Subcutaneous abdominal adipose tissue (tissue), 5 donors: ENCODE measurements at regions not wholly inside any gene's neighbourhood (a gene's known extent, or its start where the extent isn't known, plus 50 kb on each side); places are given as distances from the start of the nearest gene placed in this dataset.

ENCODE experiments used
- H3K27ac ChIP-seq: one replicate; pipeline ENCODE4 v1.7.0; 2013; ENCODE audit warnings: low read depth, mild to moderate bottlenecking, inconsistent platforms, low read length, moderate library complexity
- H3K27me3 ChIP-seq, 5 donors: one replicate each; pipeline ENCODE4 v1.7.0; 2013; ENCODE audit warnings: low read length in 5 of 5, inconsistent platforms in 1 of 5; ENCODE audit not compliant: control insufficient read depth in 5 of 5, insufficient read depth in 4 of 5
- H3K36me3 ChIP-seq, 5 donors: one replicate each; pipeline ENCODE4 v1.7.0; 2013; ENCODE audit warnings: low read length in 5 of 5; ENCODE audit not compliant: control insufficient read depth in 5 of 5, insufficient read depth in 5 of 5
- H3K4me1 ChIP-seq, 5 donors: one replicate each; pipeline ENCODE4 v1.7.0; 2013; ENCODE audit warnings: low read length in 5 of 5, mild to moderate bottlenecking in 3 of 5, moderate library complexity in 1 of 5; ENCODE audit not compliant: control insufficient read depth in 5 of 5, insufficient read depth in 5 of 5
- H3K4me3 ChIP-seq, 5 donors: one replicate each; pipeline ENCODE4 v1.7.0; 2013; ENCODE audit warnings: low read length in 5 of 5, low read depth in 1 of 5
- H3K9ac ChIP-seq, 5 donors: one replicate each; pipeline ENCODE4 v1.7.0; 2013; ENCODE audit warnings: low read length in 5 of 5, mild to moderate bottlenecking in 4 of 5, moderate library complexity in 3 of 5
- H3K9me3 ChIP-seq, 5 donors: one replicate each; pipeline ENCODE4 v1.7.0; 2013; ENCODE audit warnings: low read length in 5 of 5; ENCODE audit not compliant: control insufficient read depth in 5 of 5
- donor health status: healthy.
- donor health status: healthy.
- donor health status: healthy.
- donor health status: healthy.
- donor health status: healthy.

GRCh38 chr10:128499486-128499885, 373.3 kb upstream of the MKI67 start:
- Histone ChIP-seq H3K9ac (no peak overlapping the region), H3K27me3 (peaks cover 0 to 4% (median 0%) of the 10 kb centered on the region in 5 donors), H3K4me1 (no peaks in the 10 kb centered on the region), H3K9me3 (no peaks in the 10 kb centered on the region), H3K36me3 (no peaks in the 10 kb centered on the region), H3K27ac (no peak overlapping the region), H3K4me3 (no peak overlapping the region)

- Histone ChIP-seq H3K36me3 (no peaks in the 10 kb centered on the region), H3K4me1 (no peaks in the 10 kb centered on the region), H3K27ac (no peak overlapping the region), H3K9me3 (no peaks in the 10 kb centered on the region), H3K4me3 (no peak overlapping the region), H3K9ac (no peak overlapping the region), H3K27me3 (peaks cover 0 to 4% (median 0%) of the 10 kb centered on the region in 5 donors)
Measured at GRCh38 chr10:128499956-128500355, 373.7 kb upstream of the MKI67 start.

- Histone ChIP-seq H3K9ac (no peak overlapping the region), H3K9me3 (no peaks in the 10 kb centered on the region), H3K27ac (no peak overlapping the region), H3K4me1 (no peaks in the 10 kb centered on the region), H3K36me3 (no peaks in the 10 kb centered on the region), H3K27me3 (peaks cover 0 to 4% (median 0%) of the 10 kb centered on the region in 5 donors), H3K4me3 (no peak overlapping the region)
Measured at GRCh38 chr10:128500642-128501041, 374.4 kb upstream of the MKI67 start.

GRCh38 chr10:128505346-128505745, 379.1 kb upstream of the MKI67 start:
- no peaks in the 10 kb centered on the region for H3K36me3 ChIP-seq
- H3K4me1 ChIP-seq, result no peaks in the 10 kb centered on the region
- H3K27ac ChIP-seq, result no peak overlapping the region
- no peaks in the 10 kb centered on the region for H3K9me3 ChIP-seq
- H3K27me3 ChIP-seq, result peaks cover 0 to 4% (median 0%) of the 10 kb centered on the region in 5 donors
- H3K4me3 ChIP-seq, result no peak overlapping the region
- no peak overlapping the region for H3K9ac ChIP-seq

GRCh38 chr10:128506423-128506822, 380.2 kb upstream of the MKI67 start:
- Histone ChIP-seq H3K4me1 (no peaks in the 10 kb centered on the region), H3K9ac (no peak overlapping the region), H3K4me3 (no peak overlapping the region), H3K27ac (no peak overlapping the region), H3K9me3 (no peaks in the 10 kb centered on the region), H3K36me3 (no peaks in the 10 kb centered on the region), H3K27me3 (peaks cover 0 to 4% (median 0%) of the 10 kb centered on the region in 5 donors)

- Histone ChIP-seq H3K9me3 (no peaks in the 10 kb centered on the region), H3K27ac (no peak overlapping the region), H3K4me3 (no peak overlapping the region), H3K27me3 (peaks cover 0 to 4% (median 0%) of the 10 kb centered on the region in 5 donors), H3K9ac (no peak overlapping the region), H3K36me3 (no peaks in the 10 kb centered on the region), H3K4me1 (no peaks in the 10 kb centered on the region)
Measured at GRCh38 chr10:128507066-128507465, 380.8 kb upstream of the MKI67 start.

- Histone ChIP-seq H3K27me3 (peaks cover 0 to 4% (median 0%) of the 10 kb centered on the region in 5 donors), H3K36me3 (no peaks in the 10 kb centered on the region), H3K9me3 (no peaks in the 10 kb centered on the region), H3K9ac (no peak overlapping the region), H3K4me1 (no peaks in the 10 kb centered on the region), H3K4me3 (no peak overlapping the region), H3K27ac (no peak overlapping the region)
Measured at GRCh38 chr10:128511284-128511683, 385.1 kb upstream of the MKI67 start.

GRCh38 chr10:128512767-128513166, 386.5 kb upstream of the MKI67 start:
- H3K4me1 ChIP-seq, result no peaks in the 10 kb centered on the region
- H3K4me3 ChIP-seq, result no peak overlapping the region
- no peak overlapping the region for H3K27ac ChIP-seq
- peaks cover 0 to 4% (median 0%) of the 10 kb centered on the region in 5 donors for H3K27me3 ChIP-seq
- no peak overlapping the region for H3K9ac ChIP-seq
- H3K9me3 ChIP-seq, result no peaks in the 10 kb centered on the region
- H3K36me3 ChIP-seq, result no peaks in the 10 kb centered on the region

- Histone ChIP-seq H3K36me3 (no peaks in the 10 kb centered on the region), H3K4me1 (no peaks in the 10 kb centered on the region), H3K27ac (no peak overlapping the region), H3K4me3 (no peak overlapping the region), H3K9ac (no peak overlapping the region), H3K27me3 (peaks cover 0 to 5% (median 2%) of the 10 kb centered on the region in 5 donors), H3K9me3 (no peaks in the 10 kb centered on the region)
Measured at GRCh38 chr10:128514536-128514935, 388.3 kb upstream of the MKI67 start.

GRCh38 chr10:128516180-128516579, 390.0 kb upstream of the MKI67 start:
- Histone ChIP-seq H3K9me3 (peaks cover 0 to 6% (median 2%) of the 10 kb centered on the region in 5 donors), H3K27ac (no peak overlapping the region), H3K27me3 (peaks cover 0 to 8% (median 6%) of the 10 kb centered on the region in 5 donors), H3K4me1 (no peaks in the 10 kb centered on the region), H3K4me3 (no peak overlapping the region), H3K36me3 (no peaks in the 10 kb centered on the region), H3K9ac (no peak overlapping the region)

GRCh38 chr10:128517167-128517566, 390.9 kb upstream of the MKI67 start:
- no peaks in the 10 kb centered on the region for H3K4me1 ChIP-seq
- no peak overlapping the region for H3K4me3 ChIP-seq
- H3K9me3 ChIP-seq, result peaks cover 0 to 6% (median 2%) of the 10 kb centered on the region in 5 donors
- H3K27me3 ChIP-seq, result peaks cover 0 to 8% (median 6%) of the 10 kb centered on the region in 5 donors
- no peaks in the 10 kb centered on the region for H3K36me3 ChIP-seq
- no peak overlapping the region for H3K9ac ChIP-seq
- no peak overlapping the region for H3K27ac ChIP-seq
